ENCODE measurements at regions not wholly inside any gene's neighbourhood (a gene's known extent, or its start where the extent isn't known, plus 50 kb on each side); places are given as distances from the start of the nearest gene placed in this dataset.

DNA sequence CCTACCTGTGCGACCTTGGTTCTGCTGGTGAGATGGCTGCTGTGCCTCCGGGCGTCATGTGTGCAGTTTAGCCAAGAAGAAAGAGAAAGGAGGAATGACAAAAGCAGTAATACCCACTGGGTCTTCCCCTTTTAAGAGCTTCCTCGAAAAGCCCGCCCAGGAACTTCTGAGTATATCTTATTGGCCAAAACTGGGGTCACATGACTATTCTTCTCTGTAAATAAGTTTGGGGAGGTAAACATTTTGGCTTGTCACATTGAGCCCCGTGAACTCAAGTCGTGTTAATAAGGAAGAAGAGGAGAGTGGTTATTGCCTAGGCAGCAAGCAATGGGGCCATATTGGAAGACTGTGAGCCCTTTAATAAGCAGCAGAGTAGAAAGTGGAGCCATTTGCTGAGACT is 130.4 kb upstream of the ECI2 start:
- ATAC-seq: no peak
- H3K4me1 ChIP-seq (ENCODE audit: control insufficient read depth, insufficient read depth, low read length): no peaks in the 10 kb centered on the region
- no peak overlapping the region for H3K4me3 ChIP-seq (ENCODE audit: low read depth in 2 of 2, low read length in 2 of 2)
- intact Hi-C loops (cut with micrococcal nuclease; ENCODE audit: unreplicated experiment): no loop called here
- no TSS peak for BruUV-seq (replicated peaks)
- no peaks in the 10 kb centered on the region for H3K9me3 ChIP-seq (ENCODE audit: control insufficient read depth, insufficient read depth, low read depth, low read length)
- ChIA-PET CTCF (no interaction called here), POLR2A (no interaction called here)
- H3K27me3 ChIP-seq (ENCODE audit: control insufficient read depth, insufficient read depth, low read length): no peaks in the 10 kb centered on the region
- TF ChIP-seq POLR2AphosphoS5 (IDR thresholded peaks at IDR 0.05; ENCODE audit: low read depth, low read length): no peak
- TF ChIP-seq TCF7L2 (IDR thresholded peaks at IDR 0.05; ENCODE audit: low read depth, low read length): no peak
- TF ChIP-seq, protein P1, sequence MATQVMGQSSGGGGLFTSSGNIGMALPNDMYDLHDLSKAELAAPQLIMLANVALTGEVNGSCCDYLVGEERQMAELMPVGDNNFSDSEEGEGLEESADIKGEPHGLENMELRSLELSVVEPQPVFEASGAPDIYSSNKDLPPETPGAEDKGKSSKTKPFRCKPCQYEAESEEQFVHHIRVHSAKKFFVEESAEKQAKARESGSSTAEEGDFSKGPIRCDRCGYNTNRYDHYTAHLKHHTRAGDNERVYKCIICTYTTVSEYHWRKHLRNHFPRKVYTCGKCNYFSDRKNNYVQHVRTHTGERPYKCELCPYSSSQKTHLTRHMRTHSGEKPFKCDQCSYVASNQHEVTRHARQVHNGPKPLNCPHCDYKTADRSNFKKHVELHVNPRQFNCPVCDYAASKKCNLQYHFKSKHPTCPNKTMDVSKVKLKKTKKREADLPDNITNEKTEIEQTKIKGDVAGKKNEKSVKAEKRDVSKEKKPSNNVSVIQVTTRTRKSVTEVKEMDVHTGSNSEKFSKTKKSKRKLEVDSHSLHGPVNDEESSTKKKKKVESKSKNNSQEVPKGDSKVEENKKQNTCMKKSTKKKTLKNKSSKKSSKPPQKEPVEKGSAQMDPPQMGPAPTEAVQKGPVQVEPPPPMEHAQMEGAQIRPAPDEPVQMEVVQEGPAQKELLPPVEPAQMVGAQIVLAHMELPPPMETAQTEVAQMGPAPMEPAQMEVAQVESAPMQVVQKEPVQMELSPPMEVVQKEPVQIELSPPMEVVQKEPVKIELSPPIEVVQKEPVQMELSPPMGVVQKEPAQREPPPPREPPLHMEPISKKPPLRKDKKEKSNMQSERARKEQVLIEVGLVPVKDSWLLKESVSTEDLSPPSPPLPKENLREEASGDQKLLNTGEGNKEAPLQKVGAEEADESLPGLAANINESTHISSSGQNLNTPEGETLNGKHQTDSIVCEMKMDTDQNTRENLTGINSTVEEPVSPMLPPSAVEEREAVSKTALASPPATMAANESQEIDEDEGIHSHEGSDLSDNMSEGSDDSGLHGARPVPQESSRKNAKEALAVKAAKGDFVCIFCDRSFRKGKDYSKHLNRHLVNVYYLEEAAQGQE (IDR thresholded peaks at IDR 0.05; ENCODE audit: insufficient read depth in 1 of 2, low read depth in 2 of 2, low read length in 1 of 2): no peak
- TF ChIP-seq, protein P2, sequence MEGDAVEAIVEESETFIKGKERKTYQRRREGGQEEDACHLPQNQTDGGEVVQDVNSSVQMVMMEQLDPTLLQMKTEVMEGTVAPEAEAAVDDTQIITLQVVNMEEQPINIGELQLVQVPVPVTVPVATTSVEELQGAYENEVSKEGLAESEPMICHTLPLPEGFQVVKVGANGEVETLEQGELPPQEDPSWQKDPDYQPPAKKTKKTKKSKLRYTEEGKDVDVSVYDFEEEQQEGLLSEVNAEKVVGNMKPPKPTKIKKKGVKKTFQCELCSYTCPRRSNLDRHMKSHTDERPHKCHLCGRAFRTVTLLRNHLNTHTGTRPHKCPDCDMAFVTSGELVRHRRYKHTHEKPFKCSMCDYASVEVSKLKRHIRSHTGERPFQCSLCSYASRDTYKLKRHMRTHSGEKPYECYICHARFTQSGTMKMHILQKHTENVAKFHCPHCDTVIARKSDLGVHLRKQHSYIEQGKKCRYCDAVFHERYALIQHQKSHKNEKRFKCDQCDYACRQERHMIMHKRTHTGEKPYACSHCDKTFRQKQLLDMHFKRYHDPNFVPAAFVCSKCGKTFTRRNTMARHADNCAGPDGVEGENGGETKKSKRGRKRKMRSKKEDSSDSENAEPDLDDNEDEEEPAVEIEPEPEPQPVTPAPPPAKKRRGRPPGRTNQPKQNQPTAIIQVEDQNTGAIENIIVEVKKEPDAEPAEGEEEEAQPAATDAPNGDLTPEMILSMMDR (IDR thresholded peaks at IDR 0.05): no peak
- DNase-seq (ENCODE audit: low read depth, low spot score): no peak
- in situ Hi-C loops (cut with HindIII; ENCODE audit: low pct_unique_long_range_greater_than_20kb, low sequenced_read_pairs): no loop called here
- no peak overlapping the region for H3K27ac ChIP-seq (ENCODE audit: low read length)
- no peaks in the 10 kb centered on the region for H3K36me3 ChIP-seq (ENCODE audit: control insufficient read depth, insufficient read depth, low read length)

DNA sequence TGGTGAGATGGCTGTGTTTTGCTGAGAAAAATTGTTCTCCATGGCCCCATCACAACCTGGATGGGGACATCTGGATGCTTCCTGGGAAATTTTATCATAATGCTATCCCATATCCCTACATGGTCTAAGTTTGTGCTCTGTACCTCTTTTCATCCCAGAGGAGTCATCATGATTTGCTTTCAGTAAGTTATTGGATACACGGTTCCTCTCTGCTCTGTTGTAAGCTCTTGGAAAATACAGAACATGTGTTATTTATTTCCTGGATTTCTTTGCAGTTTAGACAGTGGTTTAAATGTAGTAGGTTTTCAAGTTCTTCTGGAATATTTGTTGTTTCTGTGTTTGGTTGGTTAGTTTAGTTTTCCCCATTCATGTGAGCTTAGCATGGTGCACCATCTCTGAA is 129.2 kb upstream of the ECI2 start:
- in situ Hi-C loops (cut with HindIII; ENCODE audit: low pct_unique_long_range_greater_than_20kb, low sequenced_read_pairs) (no loop called here), intact Hi-C loops (cut with micrococcal nuclease; ENCODE audit: unreplicated experiment) (no loop called here)
- Histone ChIP-seq H3K4me1 (ENCODE audit: control insufficient read depth, insufficient read depth, low read length) (no peaks in the 10 kb centered on the region), H3K4me3 (ENCODE audit: low read depth in 2 of 2, low read length in 2 of 2) (no peak overlapping the region), H3K9me3 (ENCODE audit: control insufficient read depth, insufficient read depth, low read depth, low read length) (no peaks in the 10 kb centered on the region), H3K27me3 (ENCODE audit: control insufficient read depth, insufficient read depth, low read length) (no peaks in the 10 kb centered on the region), H3K36me3 (ENCODE audit: control insufficient read depth, insufficient read depth, low read length) (no peaks in the 10 kb centered on the region), H3K27ac (ENCODE audit: low read length) (no peak overlapping the region)
- ATAC-seq: no peak
- ChIA-PET POLR2A (no interaction called here), CTCF (no interaction called here)
- TF ChIP-seq, protein P2 (IDR thresholded peaks at IDR 0.05): no peak
- no peak for TF ChIP-seq POLR2AphosphoS5 (IDR thresholded peaks at IDR 0.05; ENCODE audit: low read depth, low read length)
- TF ChIP-seq, protein P1 (IDR thresholded peaks at IDR 0.05; ENCODE audit: insufficient read depth in 1 of 2, low read depth in 2 of 2, low read length in 1 of 2): no peak
- no peak for TF ChIP-seq TCF7L2 (IDR thresholded peaks at IDR 0.05; ENCODE audit: low read depth, low read length)
- no peak for TF ChIP-seq SIN3A (IDR thresholded peaks at IDR 0.05; ENCODE audit: borderline replicate concordance, insufficient read depth, low read depth, low read length)
- DNase-seq (ENCODE audit: low read depth, low spot score): no peak
- no TSS peak for BruUV-seq (replicated peaks)

All from Panc1 (cell line).